Spinal cord (tissue), 9 donors: ENCODE measurements at regions not wholly inside any gene's neighbourhood (a gene's known extent, or its start where the extent isn't known, plus 50 kb on each side); places are given as distances from the start of the nearest gene placed in this dataset.

Experiments
- DNase-seq, 6 donors: peaks; one replicate each; pipeline versions ENCODE4 v3.0.0 to v3.0.0-alpha.2; 2013 to 2015; ENCODE audit warnings: low spot score in 6 of 6, low read depth in 4 of 6
- H3K27ac ChIP-seq: one replicate; pipeline ENCODE4 v1.5.1; 2013; ENCODE audit warnings: low read depth, low read length, control low read depth
- H3K27me3 ChIP-seq: one replicate; pipeline ENCODE4 v1.6.1; 2013; ENCODE audit warnings: low read length; ENCODE audit not compliant: control insufficient read depth, insufficient read depth
- H3K36me3 ChIP-seq: one replicate; pipeline ENCODE4 v1.6.1; 2013; ENCODE audit warnings: low read length; ENCODE audit not compliant: control insufficient read depth, insufficient read depth
- H3K4me1 ChIP-seq: one replicate; pipeline ENCODE4 v1.6.1; 2013; ENCODE audit warnings: low read length; ENCODE audit not compliant: control insufficient read depth, insufficient read depth
- H3K4me3 ChIP-seq: one replicate; pipeline ENCODE4 v1.5.1; 2013; ENCODE audit warnings: low read depth, low read length, control low read depth
- H3K9me3 ChIP-seq: one replicate; pipeline ENCODE4 v1.6.1; 2013; ENCODE audit warnings: low read length; ENCODE audit not compliant: control insufficient read depth, insufficient read depth
- WGBS: methylation state at CpG from one replicate; pipeline ENCODE4 v1.1.5; 2013; ENCODE audit warnings: missing lambda C conversion rate; ENCODE audit not compliant: insufficient coverage; 5-methylcytosine and 5-hydroxymethylcytosine counted together
- donor health status: healthy.

DNA sequence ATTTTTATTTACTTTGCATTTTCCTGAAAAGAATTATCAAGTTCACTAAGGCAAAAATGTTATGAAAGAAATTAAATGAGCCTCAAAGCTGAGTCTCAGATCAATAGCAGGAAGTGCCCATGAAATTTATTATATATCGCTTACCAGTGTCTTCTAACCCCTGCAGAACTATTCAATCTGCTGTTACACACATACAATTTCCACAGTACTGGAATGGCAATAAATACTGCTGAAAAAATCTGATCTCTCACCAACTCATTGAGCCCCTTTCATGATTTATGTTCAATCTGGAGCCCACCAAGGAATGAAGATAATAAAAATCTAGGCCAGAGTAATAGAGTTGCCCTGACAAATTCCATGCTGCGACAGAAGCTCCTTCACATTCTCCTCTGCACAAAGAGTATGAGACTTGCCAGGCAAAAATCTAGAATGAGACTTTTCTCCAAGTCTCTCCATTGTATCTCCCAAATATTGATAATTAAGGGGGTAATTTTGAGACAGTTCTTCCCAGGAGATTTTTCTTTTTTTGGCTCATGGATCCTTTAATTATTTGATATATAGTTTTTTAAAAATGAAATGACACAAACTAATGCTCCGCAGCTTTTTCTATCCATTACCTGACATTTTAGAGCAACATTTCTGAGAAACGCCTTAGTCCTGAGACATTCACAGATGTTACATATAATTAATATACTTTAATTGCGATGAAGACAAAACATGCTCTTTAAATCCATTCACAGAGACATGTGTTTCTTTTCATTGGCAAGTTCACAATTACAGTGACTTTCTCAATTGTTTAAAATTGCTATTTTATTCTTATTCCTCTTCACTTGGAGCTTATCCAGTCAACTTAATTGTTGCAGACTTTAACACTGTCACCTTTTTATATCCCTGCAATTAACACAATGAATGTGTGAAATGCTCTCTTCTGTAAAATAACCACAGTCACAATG, 1020.4 kb downstream of the CBLN2 start:
- H3K27ac ChIP-seq, result no peak overlapping the region
- H3K9me3 ChIP-seq, result no peaks in the 10 kb centered on the region
- no peaks in the 10 kb centered on the region for H3K36me3 ChIP-seq
- no peak overlapping the region for H3K4me3 ChIP-seq
- no peaks in the 10 kb centered on the region for H3K27me3 ChIP-seq
- peak in 1 of 6 donors; percentile 69 for DNase-seq
- no CpG with 5 or more reads among the region's 5 CpGs for whole genome bisulfite sequencing
- H3K4me1 ChIP-seq, result no peaks in the 10 kb centered on the region

DNA sequence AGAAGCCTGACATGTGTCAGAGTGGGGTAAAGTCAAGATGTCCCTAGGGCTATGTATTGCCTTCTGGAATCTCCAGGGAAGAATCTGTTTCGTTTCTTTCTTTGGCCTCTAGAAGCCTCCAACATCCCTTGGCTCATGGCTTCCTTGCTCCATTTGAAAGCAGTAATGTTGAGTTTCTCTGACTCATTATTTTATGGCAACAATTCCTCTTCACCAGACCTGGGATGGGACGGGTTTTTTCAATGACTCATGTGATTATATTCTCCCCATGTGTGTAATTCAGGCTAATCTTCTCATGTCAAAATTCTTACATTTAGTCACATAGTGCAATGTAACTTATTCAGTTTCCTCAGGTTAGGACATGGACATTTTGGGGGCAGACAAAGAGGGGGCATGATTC, 1038.6 kb downstream of the CBLN2 start:
- no CpG with 5 or more reads among the region's 2 CpGs for WGBS
- no peaks in the 10 kb centered on the region for H3K4me1 ChIP-seq
- H3K9me3 ChIP-seq, result no peaks in the 10 kb centered on the region
- no peak for DNase-seq
- H3K36me3 ChIP-seq, result no peaks in the 10 kb centered on the region
- no peak overlapping the region for H3K4me3 ChIP-seq
- H3K27me3 ChIP-seq, result no peaks in the 10 kb centered on the region
- H3K27ac ChIP-seq, result no peak overlapping the region

DNA sequence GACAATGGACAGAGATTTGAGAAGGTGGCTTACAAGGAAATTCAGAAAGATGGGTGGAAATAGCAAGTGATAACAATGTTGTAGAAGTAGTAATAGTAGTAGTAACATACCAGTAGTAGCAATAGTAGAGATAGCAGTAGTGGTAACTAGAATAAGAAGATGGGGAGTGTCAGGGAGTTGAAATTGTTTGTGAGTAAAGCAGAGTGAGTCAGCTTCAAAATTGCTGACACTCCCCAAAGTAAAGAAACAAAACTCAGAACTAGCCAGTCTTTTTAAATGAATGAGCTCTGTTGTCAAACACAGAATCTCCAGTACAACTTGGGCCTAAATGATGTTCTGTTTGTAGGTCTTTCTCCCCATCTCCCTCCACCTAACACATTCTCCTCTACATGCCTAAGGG, 1040.9 kb downstream of the CBLN2 start:
- Histone ChIP-seq H3K27ac (no peak overlapping the region), H3K9me3 (no peaks in the 10 kb centered on the region), H3K36me3 (no peaks in the 10 kb centered on the region), H3K4me1 (no peaks in the 10 kb centered on the region), H3K27me3 (no peaks in the 10 kb centered on the region), H3K4me3 (no peak overlapping the region)
- no peak for DNase-seq

DNA sequence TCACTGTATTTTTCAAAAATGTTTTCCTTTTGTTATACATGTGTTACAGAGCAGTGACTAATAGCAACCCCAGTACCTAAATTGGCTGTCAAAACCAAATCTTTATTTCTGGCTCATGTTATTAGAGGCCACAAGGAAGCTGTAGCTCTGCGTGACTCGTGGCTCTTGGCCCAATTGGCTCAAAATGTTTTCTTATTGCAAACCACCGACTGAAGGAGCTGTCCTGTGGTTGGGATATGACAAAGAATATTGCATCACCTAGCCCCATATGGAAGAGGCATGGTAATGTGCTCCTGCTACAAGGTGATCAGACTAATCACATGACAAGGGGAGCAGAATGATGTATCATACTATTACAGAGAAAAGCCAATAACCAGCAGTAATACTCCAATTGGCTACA, 1058.5 kb downstream of the CBLN2 start:
- Histone ChIP-seq H3K9me3 (no peaks in the 10 kb centered on the region), H3K27me3 (no peaks in the 10 kb centered on the region), H3K4me3 (no peak overlapping the region), H3K36me3 (no peaks in the 10 kb centered on the region), H3K4me1 (no peaks in the 10 kb centered on the region), H3K27ac (no peak overlapping the region)
- WGBS, result no CpG with 5 or more reads among the region's 3 CpGs
- no peak for DNase-seq

DNA sequence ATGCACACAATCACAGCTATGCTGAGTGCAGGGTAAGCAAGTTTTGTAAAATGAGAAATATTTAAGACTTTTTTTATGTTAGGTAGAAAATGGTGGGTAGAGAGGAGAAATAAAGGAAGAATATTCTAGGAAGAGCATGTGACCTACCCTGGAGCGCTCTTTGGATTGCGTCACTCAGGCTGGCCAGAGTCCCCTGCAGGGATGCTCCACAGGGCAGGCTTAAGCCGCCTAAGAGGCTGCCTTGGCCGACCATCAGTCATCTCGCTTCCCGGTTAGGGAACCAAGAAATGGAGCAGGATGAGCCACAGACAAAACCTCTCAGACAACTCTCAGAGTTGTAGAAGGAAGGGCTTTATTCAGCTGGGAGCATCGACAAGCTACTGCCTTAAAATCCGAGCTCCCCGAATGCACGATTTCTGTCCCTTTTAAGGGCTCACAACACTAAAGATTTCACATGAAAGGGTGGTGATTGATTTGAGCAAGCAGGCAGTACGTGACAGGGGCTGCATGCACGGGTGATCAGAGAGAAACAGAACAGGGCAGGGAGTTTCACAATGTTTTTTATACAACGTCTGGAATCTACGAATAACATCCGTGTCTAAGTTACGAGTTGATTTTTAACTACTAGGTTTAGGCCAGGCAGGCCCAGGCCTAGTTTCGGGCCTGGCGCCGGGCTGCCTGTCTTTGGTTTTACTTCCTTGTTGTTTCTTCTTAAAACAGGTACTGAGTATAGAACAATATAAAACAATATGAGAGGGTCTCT, 1072.0 kb downstream of the CBLN2 start:
- Histone ChIP-seq H3K27ac (no peak overlapping the region), H3K4me1 (no peaks in the 10 kb centered on the region), H3K36me3 (no peaks in the 10 kb centered on the region), H3K9me3 (no peaks in the 10 kb centered on the region), H3K27me3 (no peaks in the 10 kb centered on the region), H3K4me3 (no peak overlapping the region)
- no peak for DNase-seq
- WGBS, result 71% methylated on average over 8 of the region's 19 CpGs

DNA sequence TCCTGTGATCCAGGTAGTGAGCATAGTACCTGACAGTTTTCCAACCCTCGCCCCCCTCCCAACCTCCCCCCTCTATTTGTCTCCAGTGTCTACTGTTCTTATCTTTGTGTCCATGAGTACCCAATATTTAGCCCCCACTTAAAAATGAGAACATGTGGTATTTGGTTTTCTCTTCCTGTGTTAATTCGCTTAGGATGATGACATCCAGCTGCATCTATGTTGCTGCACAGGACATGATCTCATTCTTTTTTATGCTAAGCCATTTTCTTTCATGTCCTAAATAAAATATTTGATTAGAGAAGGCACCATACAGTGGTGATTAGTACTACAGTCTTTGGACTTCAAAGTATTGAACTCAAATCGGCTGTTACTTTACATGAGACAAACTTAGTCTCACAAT, 1087.9 kb downstream of the CBLN2 start:
- Histone ChIP-seq H3K36me3 (no peaks in the 10 kb centered on the region), H3K27me3 (no peaks in the 10 kb centered on the region), H3K9me3 (no peaks in the 10 kb centered on the region), H3K4me3 (no peak overlapping the region), H3K27ac (no peak overlapping the region), H3K4me1 (no peaks in the 10 kb centered on the region)
- no peak for DNase-seq
- WGBS, result no CpG with 5 or more reads among the region's 3 CpGs

DNA sequence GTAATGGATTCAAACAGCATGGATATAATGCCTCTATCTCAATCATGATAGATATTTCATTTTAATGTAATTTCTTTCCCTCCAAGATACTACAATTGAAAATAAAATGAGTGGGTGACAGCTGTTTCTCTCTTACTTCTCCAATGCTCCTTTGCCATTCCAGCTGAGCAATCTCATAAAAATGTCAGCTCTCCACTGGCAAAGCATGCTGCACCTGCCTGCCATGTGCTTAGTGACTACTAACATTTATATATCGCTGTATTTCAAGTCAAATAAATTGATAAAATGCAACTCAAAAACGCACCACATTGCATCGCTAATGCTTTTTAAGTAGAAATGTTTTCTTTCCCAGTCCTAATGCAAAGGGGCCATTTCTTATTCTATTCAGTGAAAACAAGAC, 1093.9 kb downstream of the CBLN2 start:
- DNase-seq, result peak in 1 of 6 donors; percentile 78
- H3K27ac ChIP-seq, result no peak overlapping the region
- H3K9me3 ChIP-seq, result no peaks in the 10 kb centered on the region
- no peak overlapping the region for H3K4me3 ChIP-seq
- 100% methylated on average over 1 of the region's 3 CpGs for WGBS
- no peaks in the 10 kb centered on the region for H3K36me3 ChIP-seq
- no peaks in the 10 kb centered on the region for H3K4me1 ChIP-seq
- no peaks in the 10 kb centered on the region for H3K27me3 ChIP-seq

DNA sequence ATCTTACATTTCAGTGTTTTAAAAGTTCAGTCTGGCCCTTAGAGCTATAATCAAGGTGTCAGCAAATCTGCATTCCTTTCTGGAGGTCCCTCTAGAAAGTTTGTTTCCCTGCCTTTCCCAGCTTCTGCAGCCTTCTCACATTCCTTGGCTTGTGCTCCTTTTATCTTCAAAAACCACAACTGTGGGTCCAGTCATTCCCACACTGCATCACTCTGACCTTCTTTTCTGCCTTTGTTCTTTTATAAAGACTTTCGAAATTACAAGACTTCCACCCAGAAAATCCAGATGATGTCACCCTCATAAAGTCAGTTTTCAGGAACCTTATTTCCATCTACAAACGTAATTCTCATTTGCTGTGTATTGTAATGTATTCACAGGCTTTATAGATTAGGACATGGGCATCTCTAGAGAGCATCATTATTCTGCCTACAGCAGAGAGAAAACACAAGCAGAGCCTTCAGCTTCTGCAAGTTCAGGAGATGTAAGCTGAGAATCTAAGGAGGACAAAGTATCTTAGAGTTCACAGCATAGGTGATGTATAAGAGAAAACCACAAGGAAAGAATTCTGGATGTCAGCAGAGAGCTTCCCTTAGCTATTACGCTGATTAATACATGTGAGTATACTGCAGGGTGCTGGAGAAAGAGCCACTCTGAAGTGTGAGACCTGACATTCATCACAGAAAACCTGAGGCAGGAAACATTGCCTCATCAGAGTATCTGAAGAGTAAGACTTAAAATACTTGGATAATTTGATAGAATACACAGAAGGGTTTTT, 1100.2 kb downstream of the CBLN2 start:
- no peak overlapping the region for H3K4me3 ChIP-seq
- WGBS, result 72% methylated on average over 2 of the region's 3 CpGs
- no peaks in the 10 kb centered on the region for H3K27me3 ChIP-seq
- H3K27ac ChIP-seq, result no peak overlapping the region
- H3K9me3 ChIP-seq, result no peaks in the 10 kb centered on the region
- no peak for DNase-seq
- no peaks in the 10 kb centered on the region for H3K36me3 ChIP-seq
- no peaks in the 10 kb centered on the region for H3K4me1 ChIP-seq

DNA sequence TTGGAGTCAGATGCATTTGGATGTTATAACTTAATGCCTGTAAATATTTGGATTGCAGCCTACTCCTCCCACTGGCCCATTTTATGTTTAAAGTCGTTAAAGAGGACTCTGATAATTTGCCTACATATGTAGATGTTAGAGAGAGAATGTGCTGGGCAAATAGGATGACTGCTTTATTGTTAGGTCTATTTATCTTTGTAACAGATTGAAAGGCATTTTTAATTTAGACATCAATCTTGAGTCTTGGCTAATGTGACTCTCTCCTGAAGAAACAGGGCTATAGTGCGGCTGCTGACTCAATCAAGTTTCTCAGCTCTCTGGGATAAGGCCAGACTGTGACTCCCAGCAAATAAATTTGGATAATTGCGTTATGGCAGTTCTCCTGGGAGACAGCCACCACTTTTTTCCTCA, 1101.4 kb downstream of the CBLN2 start:
- Histone ChIP-seq H3K27ac (no peak overlapping the region), H3K9me3 (no peaks in the 10 kb centered on the region), H3K27me3 (no peaks in the 10 kb centered on the region), H3K4me3 (no peak overlapping the region), H3K36me3 (no peaks in the 10 kb centered on the region), H3K4me1 (no peaks in the 10 kb centered on the region)
- WGBS, result 30% methylated on average over 2 of the region's 3 CpGs
- peak in 2 of 6 donors; percentile 60 to 89 for DNase-seq
